NT2/D1 (cell line): ENCODE measurements at regions not wholly inside any gene's neighbourhood (a gene's known extent, or its start where the extent isn't known, plus 50 kb on each side); places are given as distances from the start of the nearest gene placed in this dataset.

Experiments used
- SUZ12 ChIP-seq: IDR thresholded peaks from 2 replicates; pipeline ENCODE4 v1.6.1; 2011; ENCODE audit not compliant: insufficient read length, insufficient read depth; ENCODE audit errors: extremely low read depth
- YY1 ChIP-seq: IDR thresholded peaks from 2 replicates; pipeline ENCODE4 v1.6.1; 2011; ENCODE audit not compliant: insufficient read length, insufficient read depth
- ZNF274 ChIP-seq: IDR thresholded peaks from 2 replicates; pipeline ENCODE4 v1.6.1; 2011; ENCODE audit warnings: mild to moderate bottlenecking, low read depth, low read length

DNA sequence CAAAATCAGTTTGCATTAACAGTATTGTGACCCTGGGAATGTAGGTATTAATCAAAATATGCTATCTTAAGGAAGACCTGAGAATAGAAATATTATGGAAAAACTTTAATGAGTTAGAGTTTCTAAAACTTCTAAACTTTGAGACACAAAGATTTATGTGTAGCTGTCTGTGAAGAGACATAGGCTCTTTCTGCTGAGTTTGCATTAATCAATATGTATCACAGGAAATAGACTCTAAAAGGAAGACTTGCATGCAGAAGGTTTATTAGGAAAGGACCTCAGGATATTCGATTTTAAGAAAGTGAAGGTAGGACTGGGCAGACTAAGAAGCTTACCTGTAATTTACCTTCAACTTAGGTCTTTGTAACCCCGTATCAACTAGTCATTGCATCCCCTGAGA is 494.8 kb upstream of the NRXN1 start:
- TF ChIP-seq YY1 (no peak), ZNF274 (no peak), SUZ12 (no peak)
